ENCODE measurements at regions not wholly inside any gene's neighbourhood (a gene's known extent, or its start where the extent isn't known, plus 50 kb on each side); places are given as distances from the start of the nearest gene placed in this dataset.

DNA sequence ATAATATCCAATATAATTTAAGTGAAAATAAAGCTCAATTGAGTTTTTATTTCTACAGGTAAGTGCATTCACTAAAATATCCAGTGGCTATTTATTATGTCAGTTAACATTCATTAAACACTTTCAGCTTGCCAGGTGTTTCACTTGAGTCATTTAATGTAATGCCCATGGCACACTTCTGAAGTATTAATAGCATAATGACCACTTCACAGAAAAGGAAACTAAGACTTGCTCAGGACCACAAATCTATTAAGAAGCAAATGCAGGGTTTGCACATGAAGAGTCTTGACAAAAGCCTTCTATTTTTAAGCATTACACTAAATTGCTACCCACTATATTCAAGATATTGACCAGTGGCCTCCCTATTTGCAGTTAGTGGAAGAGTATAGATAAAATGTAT lies 612.7 kb downstream of the KCTD8 start:
- TF ChIP-seq, protein P1, sequence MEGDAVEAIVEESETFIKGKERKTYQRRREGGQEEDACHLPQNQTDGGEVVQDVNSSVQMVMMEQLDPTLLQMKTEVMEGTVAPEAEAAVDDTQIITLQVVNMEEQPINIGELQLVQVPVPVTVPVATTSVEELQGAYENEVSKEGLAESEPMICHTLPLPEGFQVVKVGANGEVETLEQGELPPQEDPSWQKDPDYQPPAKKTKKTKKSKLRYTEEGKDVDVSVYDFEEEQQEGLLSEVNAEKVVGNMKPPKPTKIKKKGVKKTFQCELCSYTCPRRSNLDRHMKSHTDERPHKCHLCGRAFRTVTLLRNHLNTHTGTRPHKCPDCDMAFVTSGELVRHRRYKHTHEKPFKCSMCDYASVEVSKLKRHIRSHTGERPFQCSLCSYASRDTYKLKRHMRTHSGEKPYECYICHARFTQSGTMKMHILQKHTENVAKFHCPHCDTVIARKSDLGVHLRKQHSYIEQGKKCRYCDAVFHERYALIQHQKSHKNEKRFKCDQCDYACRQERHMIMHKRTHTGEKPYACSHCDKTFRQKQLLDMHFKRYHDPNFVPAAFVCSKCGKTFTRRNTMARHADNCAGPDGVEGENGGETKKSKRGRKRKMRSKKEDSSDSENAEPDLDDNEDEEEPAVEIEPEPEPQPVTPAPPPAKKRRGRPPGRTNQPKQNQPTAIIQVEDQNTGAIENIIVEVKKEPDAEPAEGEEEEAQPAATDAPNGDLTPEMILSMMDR (IDR thresholded peaks at IDR 0.05; ENCODE audit: insufficient read depth, missing control alignments) = no peak
- FAIRE-seq = no peak
- no peak for DNase-seq (ENCODE audit: insufficient read length, low spot score)

DNA sequence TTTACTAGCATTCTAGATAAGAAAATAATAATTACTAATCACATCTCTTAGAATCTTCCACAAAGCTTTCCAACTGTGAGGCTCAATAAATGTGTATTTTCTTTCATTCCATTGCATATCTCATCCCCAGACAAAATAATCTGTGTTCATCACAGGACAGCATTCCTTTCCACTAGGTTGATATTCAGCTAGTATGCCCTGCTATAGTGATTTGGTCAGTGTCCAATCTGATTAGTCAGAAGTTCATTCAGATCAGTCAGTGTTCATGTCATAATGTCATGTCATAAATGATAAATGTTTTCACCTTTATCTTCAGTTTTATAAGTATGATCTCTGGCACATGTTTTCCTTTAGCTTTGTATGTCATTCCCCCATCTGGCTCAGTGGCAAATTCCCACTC lies 611.4 kb downstream of the KCTD8 start:
- DNase-seq (ENCODE audit: insufficient read length, low spot score) (no peak), FAIRE-seq (no peak)
- TF ChIP-seq, protein P1 (IDR thresholded peaks at IDR 0.05; ENCODE audit: insufficient read depth, missing control alignments) = no peak

DNA sequence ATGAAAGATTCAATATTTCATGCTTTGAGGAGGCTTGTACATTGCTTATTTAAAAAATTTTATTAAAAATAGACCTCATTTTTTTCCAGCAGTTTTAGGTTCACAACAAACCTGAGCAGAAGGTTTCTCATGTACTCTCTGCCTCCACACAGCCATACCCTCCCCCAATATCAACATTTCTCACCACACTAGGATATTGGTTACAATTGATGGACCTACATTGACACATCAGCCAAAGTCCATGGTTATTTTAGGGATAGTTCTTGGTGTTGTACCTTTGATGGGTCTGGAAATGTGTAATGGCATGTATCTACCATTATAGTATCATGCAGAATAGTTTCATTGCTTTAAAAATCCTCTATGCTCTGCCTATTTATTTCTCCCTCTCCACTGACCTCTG lies 611.0 kb downstream of the KCTD8 start:
- FAIRE-seq (no peak), DNase-seq (ENCODE audit: insufficient read length, low spot score) (no peak)
- TF ChIP-seq, protein P1 (IDR thresholded peaks at IDR 0.05; ENCODE audit: insufficient read depth, missing control alignments) = no peak

DNA sequence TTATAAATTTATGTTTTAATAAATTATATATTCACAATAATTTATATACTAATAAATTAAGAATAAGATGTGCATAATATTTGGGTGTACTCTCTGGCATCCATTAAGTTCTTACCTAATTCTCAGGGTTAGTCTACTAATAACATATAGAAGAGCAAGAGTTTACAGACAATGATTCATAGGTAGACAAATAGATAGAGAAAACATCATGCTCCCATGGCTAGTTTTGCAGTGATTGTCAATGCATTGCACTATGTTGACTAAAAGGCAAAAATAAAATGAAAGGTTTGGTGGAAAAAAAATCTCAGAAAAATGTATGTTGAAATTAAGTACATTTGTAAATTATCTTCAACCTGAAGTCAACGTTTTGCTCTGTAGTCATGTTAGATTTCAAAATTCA lies 606.0 kb downstream of the KCTD8 start:
- TF ChIP-seq, protein P1 (IDR thresholded peaks at IDR 0.05; ENCODE audit: insufficient read depth, missing control alignments) = no peak
- no peak for FAIRE-seq

DNA sequence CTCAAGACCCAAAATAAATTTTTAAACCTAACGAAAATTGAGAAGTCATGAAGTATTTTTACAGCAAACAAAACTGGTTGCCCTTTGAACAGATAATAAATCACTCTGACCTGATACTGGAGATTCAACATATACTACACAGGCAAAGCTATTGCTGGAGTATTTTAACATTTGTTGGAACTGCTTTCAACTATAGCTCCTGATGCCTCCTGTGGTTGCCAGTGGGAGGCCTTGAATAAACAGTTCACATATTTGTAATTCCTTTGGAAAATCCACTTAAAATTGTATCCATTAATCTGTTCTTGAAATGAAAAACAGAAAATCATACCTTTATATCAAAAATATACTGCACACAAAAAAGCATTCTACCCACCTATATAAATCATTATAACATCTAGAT lies 605.1 kb downstream of the KCTD8 start:
- TF ChIP-seq, protein P1 (IDR thresholded peaks at IDR 0.05; ENCODE audit: insufficient read depth, missing control alignments) = peak; percentile 6
- FAIRE-seq = peak; percentile 11
- no peak for DNase-seq (ENCODE audit: insufficient read length, low spot score)

More for the DNA sequence above, 606.0 kb downstream of the KCTD8 start:
- DNase-seq (ENCODE audit: insufficient read length, low spot score) = no peak

DNA sequence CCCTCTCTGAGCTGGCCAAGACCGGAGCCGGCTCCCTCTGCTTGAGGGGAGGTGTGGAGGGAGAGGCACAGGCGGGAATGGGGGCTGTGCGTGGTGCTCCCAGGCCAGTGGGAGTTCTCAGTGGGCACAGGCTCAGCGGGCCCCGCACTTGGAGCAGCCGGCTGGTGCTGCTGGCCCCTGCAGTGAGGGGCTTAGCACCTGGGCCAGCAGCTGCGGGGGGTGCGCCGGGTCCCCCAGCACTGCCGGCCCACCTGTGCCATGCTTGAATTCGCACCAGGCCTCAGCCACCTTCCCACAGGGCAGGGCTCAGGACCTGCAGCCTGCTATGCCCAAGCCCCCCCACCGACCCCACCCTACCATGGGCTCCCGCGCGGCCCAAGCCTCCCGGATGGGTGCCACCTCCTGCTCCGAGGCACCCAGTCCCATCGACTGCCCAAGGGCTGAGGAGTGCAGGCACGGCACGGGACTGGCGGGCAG lies 602.5 kb downstream of the KCTD8 start:
- DNase-seq (ENCODE audit: insufficient read length, low spot score) (no peak), FAIRE-seq (no peak)
- TF ChIP-seq, protein P1 (IDR thresholded peaks at IDR 0.05; ENCODE audit: insufficient read depth, missing control alignments) = no peak

DNA sequence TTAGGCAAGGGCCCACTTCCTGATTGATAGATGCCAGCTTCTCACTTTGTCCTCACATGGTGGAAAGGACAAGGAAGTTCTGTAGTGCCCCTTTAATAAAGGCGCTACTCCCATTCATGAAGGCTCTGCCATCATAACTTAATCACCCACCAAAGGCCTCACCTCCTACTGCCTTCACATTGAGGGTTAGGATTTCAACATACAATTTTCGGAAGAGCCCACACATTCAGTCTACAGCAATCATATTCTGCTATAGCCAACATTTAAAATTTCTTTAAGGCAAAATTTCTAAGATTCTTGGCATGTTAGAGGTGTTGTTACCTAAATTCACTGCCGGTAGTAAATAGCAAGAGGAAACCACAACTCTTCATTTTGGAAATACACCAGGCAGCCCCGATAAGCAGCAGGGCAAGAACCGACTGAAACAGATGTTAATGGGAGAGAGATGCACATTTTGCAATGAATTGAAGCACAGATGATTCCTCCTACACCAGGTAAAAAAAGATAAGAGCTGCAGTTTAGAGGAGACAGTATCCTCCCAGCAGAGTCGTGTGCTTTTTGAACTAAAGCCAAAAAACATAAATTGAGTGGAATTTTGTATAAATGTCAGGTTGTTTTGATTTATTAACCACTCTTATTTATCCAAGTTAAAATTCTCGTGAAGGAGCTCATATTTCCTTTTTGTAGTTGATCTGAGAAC lies 594.9 kb downstream of the KCTD8 start:
- no peak for FAIRE-seq
- TF ChIP-seq, protein P1 (IDR thresholded peaks at IDR 0.05; ENCODE audit: insufficient read depth, missing control alignments) = no peak
- no peak for DNase-seq (ENCODE audit: insufficient read length, low spot score)
